H7 (cell line): ENCODE measurements at regions not wholly inside any gene's neighbourhood (a gene's known extent, or its start where the extent isn't known, plus 50 kb on each side); places are given as distances from the start of the nearest gene placed in this dataset.
A peak's percentile ranks its signal among the peaks of the same experiment; 100 is the strongest.
"Not testable (repeated sequence)": the region's sequence is repeated elsewhere in the genome, so short reads cannot be mapped to it uniquely, and the experiment has no call there.

ENCODE experiments used
- DNase-seq: peaks from one replicate; pipeline ENCODE4 v3.0.0; 2012
- H3K27me3 ChIP-seq: 2 replicates; pipeline ENCODE4 v1.6.0; 2011; ENCODE audit warnings: mild to moderate bottlenecking, low read length; ENCODE audit not compliant: control insufficient read depth, insufficient read depth
- H3K36me3 ChIP-seq: replicated peaks from 2 replicates; pipeline ENCODE4 v1.5.1; 2011; ENCODE audit warnings: low read length; ENCODE audit not compliant: control insufficient read depth, insufficient read depth
- H3K4me3 ChIP-seq: 2 replicates; pipeline ENCODE4 v1.5.1; 2011; ENCODE audit warnings: low read depth, mild to moderate bottlenecking, control low read depth, low read length, moderate library complexity; ENCODE audit not compliant: insufficient read depth

GRCh38 chr7:112689466-112690177 is 100.6 kb downstream of the TMEM168 start:
- not testable (repeated sequence) for H3K36me3 ChIP-seq, DNase-seq, H3K27me3 ChIP-seq, H3K4me3 ChIP-seq

- Histone ChIP-seq H3K27me3 (no peaks in the 10 kb centered on the region), H3K36me3 (no peaks in the 10 kb centered on the region), H3K4me3 (no peak overlapping the region)
- no peak for DNase-seq
These were observed 97.9 kb downstream of the TMEM168 start for GRCh38 chr7:112692333-112692732.

GRCh38 chr7:112697211-112697610 is 93.0 kb downstream of the TMEM168 start:
- DNase-seq, H3K36me3 ChIP-seq, H3K4me3 ChIP-seq, H3K27me3 ChIP-seq: not testable (repeated sequence)

GRCh38 chr7:112699725-112700513 is 90.3 kb downstream of the TMEM168 start:
- Histone ChIP-seq H3K27me3 (no peaks in the 10 kb centered on the region), H3K36me3 (no peaks in the 10 kb centered on the region)
- DNase-seq: no peak

GRCh38 chr7:112701456-112701855 is 88.7 kb downstream of the TMEM168 start:
- no peaks in the 10 kb centered on the region for H3K36me3 ChIP-seq
- H3K4me3 ChIP-seq: no peak overlapping the region
- no peak for DNase-seq
- H3K27me3 ChIP-seq: no peaks in the 10 kb centered on the region

More at GRCh38 chr7:112699725-112700513, 90.3 kb downstream of the TMEM168 start:
- H3K4me3 ChIP-seq: no peak overlapping the region

- Histone ChIP-seq H3K4me3 (no peak overlapping the region), H3K36me3 (no peaks in the 10 kb centered on the region), H3K27me3 (no peaks in the 10 kb centered on the region)
- no peak for DNase-seq
These were observed 82.5 kb downstream of the TMEM168 start for GRCh38 chr7:112707655-112708054.

GRCh38 chr7:112708236-112708635 is 82.0 kb downstream of the TMEM168 start:
- no peaks in the 10 kb centered on the region for H3K27me3 ChIP-seq
- no peak overlapping the region for H3K4me3 ChIP-seq
- peak; percentile 11 for DNase-seq
- H3K36me3 ChIP-seq: no peaks in the 10 kb centered on the region
